ENCODE measurements at regions not wholly inside any gene's neighbourhood (a gene's known extent, or its start where the extent isn't known, plus 50 kb on each side); places are given as distances from the start of the nearest gene placed in this dataset.

DNA sequence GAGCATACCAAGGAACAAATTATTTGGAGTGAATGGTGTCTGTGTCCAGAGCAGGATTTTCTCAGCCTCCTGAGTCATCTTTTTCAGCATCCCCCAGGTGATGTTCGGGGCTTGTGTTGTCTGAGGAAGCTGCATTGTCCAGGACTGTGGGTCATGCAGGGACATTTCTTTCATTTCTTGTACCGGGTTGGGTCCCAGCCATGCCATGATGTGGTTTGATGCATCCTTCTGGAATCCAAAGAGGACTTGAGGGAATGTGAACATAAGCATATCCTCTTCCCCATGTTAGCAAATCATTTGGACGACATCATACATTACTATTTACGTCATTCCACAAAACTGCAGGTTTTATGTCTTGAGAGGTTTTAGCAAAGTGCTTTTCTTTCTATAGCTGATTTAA, 797.8 kb downstream of the CCDC85A start:
- Histone ChIP-seq H3K27ac (ENCODE audit: low read length) (no peak overlapping the region), H3K27me3 (replicated peaks; ENCODE audit: insufficient read depth, low read length) (no peaks in the 10 kb centered on the region), H3K79me2 (ENCODE audit: low read length) (no peaks in the 10 kb centered on the region), H3K9ac (ENCODE audit: low read length) (no peak overlapping the region), H3K36me3 (replicated peaks; ENCODE audit: insufficient read depth, low read length) (no peaks in the 10 kb centered on the region), H3K4me2 (ENCODE audit: low read depth, low read length) (no peak overlapping the region), H3K4me3 (ENCODE audit: low read length) (no peak overlapping the region), H2AFZ (ENCODE audit: low read length) (no peak overlapping the region), H3K9me3 (replicated peaks; ENCODE audit: insufficient read depth, low read length) (no peaks in the 10 kb centered on the region), H3K4me1 (ENCODE audit: low read length) (no peaks in the 10 kb centered on the region), H4K20me1 (ENCODE audit: insufficient read depth, low read length) (no peaks in the 10 kb centered on the region; the same call in 1 of the 2 replicates), H3F3A (ENCODE audit: insufficient read depth, low read length) (no peaks in the 10 kb centered on the region), H3K9me2 (replicated peaks; ENCODE audit: insufficient read depth, low read length) (no peaks in the 10 kb centered on the region)
- no peak for DNase-seq
- TF ChIP-seq EZH2phosphoT487 (IDR thresholded peaks at IDR 0.05; ENCODE audit: low read length) (no peak), CTCF (IDR thresholded peaks at IDR 0.05; ENCODE audit: low read length) (no peak), EZH2 (optimal IDR thresholded peaks at IDR 0.05; ENCODE audit: low read depth, low read length) (no peak)

- Histone ChIP-seq H3K9ac (ENCODE audit: low read length) (no peak overlapping the region), H3K4me2 (ENCODE audit: low read depth, low read length) (no peak overlapping the region), H3K4me3 (ENCODE audit: low read length) (no peak overlapping the region), H3K9me3 (replicated peaks; ENCODE audit: insufficient read depth, low read length) (no peaks in the 10 kb centered on the region), H3K27ac (ENCODE audit: low read length) (no peak overlapping the region), H3K27me3 (replicated peaks; ENCODE audit: insufficient read depth, low read length) (no peaks in the 10 kb centered on the region), H3K9me2 (replicated peaks; ENCODE audit: insufficient read depth, low read length) (no peaks in the 10 kb centered on the region), H3K4me1 (ENCODE audit: low read length) (no peaks in the 10 kb centered on the region), H3F3A (ENCODE audit: insufficient read depth, low read length) (no peaks in the 10 kb centered on the region), H2AFZ (ENCODE audit: low read length) (no peak overlapping the region), H3K79me2 (ENCODE audit: low read length) (no peaks in the 10 kb centered on the region), H4K20me1 (ENCODE audit: insufficient read depth, low read length) (no peaks in the 10 kb centered on the region; the same call in 1 of the 2 replicates), H3K36me3 (replicated peaks; ENCODE audit: insufficient read depth, low read length) (no peaks in the 10 kb centered on the region)
- DNase-seq, result peak; percentile 76
- TF ChIP-seq EZH2 (optimal IDR thresholded peaks at IDR 0.05; ENCODE audit: low read depth, low read length), result no peak
- peak; percentile 28; the same call in 1 of the 2 replicates for TF ChIP-seq CTCF (IDR thresholded peaks at IDR 0.05; ENCODE audit: low read length)
These were observed 801.8 kb downstream of the CCDC85A start for GRCh38 chr2:56985609-56986008.

DNA sequence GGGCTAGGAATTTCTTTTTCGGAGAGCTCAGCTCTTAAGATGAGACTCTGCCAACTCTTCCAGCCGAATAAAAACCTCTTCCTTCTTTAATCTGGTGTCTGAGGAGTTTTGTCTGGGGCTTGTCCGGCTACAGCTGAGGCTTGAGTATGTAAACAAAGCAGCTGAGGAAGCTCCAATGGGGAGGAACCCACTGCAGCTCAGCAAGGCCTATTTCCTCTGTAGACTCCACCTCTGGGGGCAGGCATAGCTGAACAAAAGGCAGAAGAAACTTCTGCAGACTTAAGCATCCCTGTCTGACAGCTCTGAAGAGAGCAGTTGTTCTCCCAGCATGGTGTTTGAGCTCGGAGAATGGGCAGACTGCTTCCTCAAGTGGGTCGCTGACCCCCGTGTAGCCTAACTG, 838.7 kb downstream of the CCDC85A start:
- no peak for DNase-seq
- Histone ChIP-seq H3K36me3 (replicated peaks; ENCODE audit: insufficient read depth, low read length) (no peaks in the 10 kb centered on the region), H3K79me2 (ENCODE audit: low read length) (no peaks in the 10 kb centered on the region), H3K4me3 (ENCODE audit: low read length) (no peak overlapping the region), H3K27me3 (replicated peaks; ENCODE audit: insufficient read depth, low read length) (no peaks in the 10 kb centered on the region), H3K4me1 (ENCODE audit: low read length) (no peaks in the 10 kb centered on the region), H3K4me2 (ENCODE audit: low read depth, low read length) (no peak overlapping the region), H3F3A (ENCODE audit: insufficient read depth, low read length) (no peaks in the 10 kb centered on the region), H3K9me2 (replicated peaks; ENCODE audit: insufficient read depth, low read length) (no peaks in the 10 kb centered on the region), H4K20me1 (ENCODE audit: insufficient read depth, low read length) (no peaks in the 10 kb centered on the region), H3K27ac (ENCODE audit: low read length) (no peak overlapping the region), H3K9me3 (replicated peaks; ENCODE audit: insufficient read depth, low read length) (no peaks in the 10 kb centered on the region), H3K9ac (ENCODE audit: low read length) (no peak overlapping the region), H2AFZ (ENCODE audit: low read length) (no peak overlapping the region)
- TF ChIP-seq EZH2phosphoT487 (IDR thresholded peaks at IDR 0.05; ENCODE audit: low read length) (no peak), EZH2 (optimal IDR thresholded peaks at IDR 0.05; ENCODE audit: low read depth, low read length) (no peak), CTCF (IDR thresholded peaks at IDR 0.05; ENCODE audit: low read length) (no peak)
